Stimulated activated CD4-positive, alpha-beta T cell treated with anti-CD3 and anti-CD28 coated beads, Interleukin-1b, Interleukin-23, amount 100 ng/mL, for 24 hours (primary cell): ENCODE measurements at regions not wholly inside any gene's neighbourhood (a gene's known extent, or its start where the extent isn't known, plus 50 kb on each side); places are given as distances from the start of the nearest gene placed in this dataset.

Experiments used
- DNase-seq, 4 experiments: peaks; one replicate each; pipeline ENCODE4 v3.0.0-alpha.2; 2020; ENCODE audit warnings: low read depth in 4 of 4, low spot score in 1 of 4

DNA sequence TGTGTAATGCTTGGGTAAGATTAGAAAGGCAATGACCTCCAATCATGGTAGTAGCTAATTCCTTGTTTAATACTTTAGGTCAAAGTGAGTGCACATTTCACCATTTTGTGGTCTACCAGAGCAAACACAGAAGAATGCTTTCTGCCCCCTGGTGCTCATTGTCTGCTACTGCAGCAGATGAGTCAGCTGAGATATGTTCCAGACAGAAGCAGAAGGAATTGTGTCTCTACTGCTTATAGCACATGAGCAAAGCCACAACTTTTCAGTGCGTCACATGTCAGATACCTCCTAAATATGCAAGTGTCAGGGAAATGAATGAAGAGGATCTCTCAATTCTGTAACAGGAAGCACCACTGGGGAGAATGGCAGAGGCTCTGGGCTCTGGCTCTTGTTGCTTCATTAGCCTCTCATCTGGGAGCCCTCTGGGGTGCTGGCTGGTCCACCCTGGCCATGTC, 308.9 kb downstream of the ALDH8A1 start:
- peak; percentile 38 to 57 (median 50) for DNase-seq

DNA sequence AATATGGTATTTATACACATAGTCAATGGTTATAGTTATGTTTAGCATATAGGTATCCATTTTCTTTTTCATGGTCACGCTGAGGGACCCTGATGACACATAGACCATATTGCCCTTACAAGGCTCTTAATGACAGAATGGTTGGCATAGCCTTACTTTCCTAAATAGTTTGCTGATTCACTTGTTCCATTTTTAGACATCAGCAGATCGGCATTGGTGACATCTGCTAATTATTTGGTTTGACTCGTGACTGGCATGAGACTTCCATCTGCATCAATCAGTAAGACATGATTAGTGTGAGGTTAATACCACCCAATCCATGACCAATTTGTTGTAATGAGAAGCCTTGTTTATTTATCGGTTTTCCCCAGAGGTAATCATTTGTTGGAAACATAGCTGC, 309.7 kb downstream of the ALDH8A1 start:
- DNase-seq: no peak

DNA sequence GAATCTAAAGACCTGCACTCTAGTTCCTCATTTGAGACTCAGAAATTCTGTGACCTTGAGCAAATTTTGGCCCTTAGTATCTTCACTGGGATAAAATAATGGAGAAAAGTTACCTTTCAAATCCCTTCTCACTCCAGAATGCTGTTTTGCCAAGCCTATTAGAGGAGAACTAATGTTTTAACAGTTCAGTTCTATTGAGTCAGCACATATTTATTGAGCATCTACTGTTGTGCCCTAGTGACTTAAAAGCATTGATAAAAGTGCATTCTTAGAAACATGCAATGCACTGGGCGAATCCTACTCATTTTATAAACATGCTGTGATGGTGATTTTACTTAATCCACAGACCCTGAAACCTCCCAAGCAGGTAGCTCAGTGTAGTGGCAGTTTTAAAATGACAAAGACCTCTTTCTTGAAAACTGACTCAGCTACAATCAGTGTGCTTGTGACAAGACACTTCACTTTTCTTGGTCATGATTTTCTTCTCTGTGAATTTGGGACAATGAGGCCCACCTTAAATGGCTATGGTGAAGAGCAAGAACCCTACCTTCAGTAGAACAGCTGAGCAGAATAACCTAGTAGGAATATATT, 312.0 kb downstream of the ALDH8A1 start:
- DNase-seq: no peak

DNA sequence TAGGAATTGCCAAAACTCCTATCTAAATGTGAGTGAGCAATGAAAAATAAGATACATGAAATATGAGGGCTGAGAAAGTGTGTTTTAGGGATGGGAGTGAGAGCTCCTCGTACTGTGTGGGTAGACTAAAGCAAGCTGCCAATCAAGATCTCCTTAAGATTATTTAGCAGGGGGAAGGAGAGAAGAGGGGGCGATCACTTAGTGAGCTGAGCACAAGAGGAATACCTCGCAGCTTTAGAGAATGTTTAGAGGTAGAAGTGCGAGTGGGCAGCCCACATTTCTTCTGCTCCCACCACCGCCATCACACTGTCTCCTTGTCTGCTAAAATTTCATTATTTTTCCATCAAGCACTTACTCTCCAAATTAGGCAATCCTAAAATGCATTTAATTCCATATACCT, 312.6 kb downstream of the ALDH8A1 start:
- no peak for DNase-seq

DNA sequence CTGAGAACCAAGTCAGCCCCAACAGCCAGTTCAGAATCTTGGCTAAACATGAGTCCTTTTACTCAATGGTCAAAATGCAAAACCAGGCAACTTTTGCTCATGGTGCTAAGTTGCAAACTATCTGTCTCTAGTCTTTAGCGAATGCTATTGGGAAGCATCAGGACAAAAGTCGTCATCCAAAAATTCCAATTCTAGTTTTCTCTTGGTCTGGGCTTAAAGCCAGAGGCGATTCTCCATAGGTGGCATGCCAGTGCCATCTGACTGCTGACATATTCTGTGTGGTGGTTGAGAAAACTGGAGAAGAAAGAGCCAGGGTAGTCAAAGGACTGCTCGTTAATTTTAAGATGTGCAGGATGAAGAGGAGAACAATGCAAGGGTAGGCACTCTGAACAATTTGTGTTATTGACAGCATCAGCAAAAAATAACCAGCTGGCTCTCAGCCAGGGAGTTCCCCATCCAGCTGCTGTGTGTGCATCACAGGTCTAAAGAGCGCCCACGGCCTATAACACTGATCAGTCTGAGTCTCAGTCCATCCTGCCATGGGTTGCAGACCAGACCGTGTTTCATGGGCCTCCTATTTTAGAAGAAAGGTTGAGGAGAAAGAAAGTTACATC, 313.6 kb downstream of the ALDH8A1 start:
- peak in 1 of 4 experiments; percentile 8 for DNase-seq

DNA sequence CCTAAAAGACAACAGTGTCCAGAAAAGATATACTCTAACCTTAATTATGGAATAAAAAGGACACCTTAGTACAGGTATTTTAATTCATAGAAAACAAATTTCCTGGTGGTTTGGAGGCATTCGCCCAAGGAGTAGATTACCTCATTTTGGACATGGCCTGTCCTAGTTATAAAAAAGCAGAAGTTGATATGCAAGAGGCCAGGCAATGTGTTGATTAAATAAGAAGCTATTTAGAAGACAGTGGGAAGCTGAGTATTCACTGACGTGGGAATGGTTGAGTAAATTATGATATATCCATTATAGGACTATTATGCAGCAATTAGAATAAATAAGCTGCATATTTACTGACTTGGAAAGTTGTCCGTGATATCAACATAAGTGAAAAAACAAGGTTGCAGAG, 314.9 kb downstream of the ALDH8A1 start:
- no peak for DNase-seq

DNA sequence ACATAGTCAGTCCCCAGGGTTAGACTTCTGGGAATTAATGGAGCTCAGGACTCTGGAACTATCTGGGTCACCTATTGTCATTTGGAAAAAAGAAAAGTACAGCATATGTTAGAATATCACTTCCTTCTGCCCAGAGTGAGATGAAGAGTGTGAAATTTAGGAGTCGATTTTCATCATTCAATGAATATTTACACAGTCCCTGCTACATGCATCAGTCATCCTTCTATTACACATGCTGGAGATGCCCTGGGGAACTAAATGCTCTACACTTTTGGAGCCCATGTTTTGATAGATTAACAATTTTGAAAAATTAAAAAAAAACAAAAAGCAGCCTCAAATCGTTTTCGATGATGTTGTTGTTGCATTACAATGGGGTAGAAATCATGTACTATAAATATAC, 315.4 kb downstream of the ALDH8A1 start:
- DNase-seq: no peak

DNA sequence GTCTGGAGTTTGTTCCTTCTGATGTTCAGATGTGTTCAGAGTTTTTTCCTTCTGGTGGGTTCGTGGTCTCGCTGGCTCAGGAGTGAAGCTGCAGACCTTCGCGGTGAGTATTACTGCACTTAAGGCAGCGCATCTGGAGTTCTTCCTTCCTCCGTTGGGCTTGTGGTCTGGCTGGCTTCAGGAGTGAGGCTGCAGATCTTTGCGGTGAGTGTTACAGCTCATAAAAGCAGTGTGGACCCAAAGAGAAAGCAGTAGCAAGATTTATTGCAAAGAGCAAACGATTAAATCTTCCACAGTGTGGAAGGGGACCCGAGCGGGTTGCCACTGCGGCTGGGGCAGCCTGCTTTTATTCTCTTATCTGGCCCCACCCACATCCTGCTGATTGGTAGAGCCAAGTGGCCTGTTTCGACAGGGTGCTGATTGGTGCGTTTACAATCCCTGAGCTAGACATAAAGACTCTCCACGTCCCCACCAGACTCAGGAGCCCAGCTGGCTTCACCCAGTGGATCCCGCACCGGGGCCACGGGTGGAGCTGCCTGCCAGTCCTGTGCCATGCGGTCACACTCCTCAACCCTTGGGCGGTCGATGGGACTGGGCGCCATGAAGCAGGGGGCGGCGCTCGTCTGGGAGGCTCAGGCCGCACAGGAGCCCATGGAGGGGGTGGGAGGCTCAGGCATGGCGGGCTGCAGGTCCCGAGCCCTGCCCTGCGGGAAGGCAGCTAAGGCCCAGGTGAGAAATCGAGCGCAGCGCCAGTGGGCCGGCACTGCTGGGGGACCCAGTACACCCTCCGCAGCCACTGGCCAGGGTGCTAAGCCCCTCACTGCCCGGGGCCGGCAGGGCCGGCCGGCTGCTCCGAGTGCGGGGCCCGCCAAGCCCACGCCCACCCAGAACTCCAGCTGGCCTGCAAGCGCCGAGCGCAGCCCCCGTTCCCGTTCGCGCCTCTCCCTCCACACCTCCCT, 315.3 kb upstream of the SGK1 start:
- peak in 1 of 4 experiments; percentile 23 for DNase-seq

DNA sequence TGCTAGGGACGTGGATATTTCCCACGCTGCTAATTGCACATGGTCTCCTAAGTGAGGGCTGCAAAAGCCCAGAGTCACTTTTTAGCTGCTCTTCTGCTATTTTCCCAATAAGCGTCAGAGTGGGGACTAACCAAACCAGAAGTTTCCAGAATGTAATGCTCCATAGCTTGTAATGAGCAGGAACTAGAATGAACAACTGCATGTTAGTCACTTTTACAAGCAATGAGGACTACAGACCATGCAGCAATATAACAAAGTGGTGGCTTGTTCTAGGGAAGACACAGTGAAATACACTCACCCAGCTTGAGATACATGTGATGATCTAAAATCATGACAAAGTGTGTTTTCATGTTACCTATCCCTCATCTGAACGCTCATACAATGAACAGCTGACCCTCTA, 314.1 kb upstream of the SGK1 start:
- no peak for DNase-seq

DNA sequence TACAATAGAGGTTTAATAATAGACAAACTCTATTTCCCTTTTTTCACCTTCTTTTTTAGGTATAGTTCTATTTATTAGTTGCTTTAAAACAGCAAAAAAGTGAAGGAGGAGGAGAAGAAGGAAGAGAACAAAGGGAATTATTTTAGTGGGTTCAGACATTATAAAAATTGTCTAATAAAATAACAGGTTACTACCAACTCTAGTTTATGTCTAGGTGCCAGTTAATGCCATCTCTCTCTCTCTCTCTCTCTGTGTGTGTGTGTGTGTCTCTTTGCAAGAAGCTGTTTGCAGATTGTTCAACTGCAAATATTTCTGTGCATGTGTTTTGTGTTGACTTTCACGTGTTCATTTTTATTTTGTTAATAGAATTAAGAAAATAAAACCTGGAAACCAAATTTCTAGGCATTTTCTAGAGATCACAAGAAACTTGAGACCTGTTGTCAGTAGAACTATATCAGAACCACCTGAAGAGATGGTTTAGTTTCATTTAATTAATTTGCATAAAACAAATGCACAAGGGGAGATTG, 313.5 kb upstream of the SGK1 start:
- no peak for DNase-seq

DNA sequence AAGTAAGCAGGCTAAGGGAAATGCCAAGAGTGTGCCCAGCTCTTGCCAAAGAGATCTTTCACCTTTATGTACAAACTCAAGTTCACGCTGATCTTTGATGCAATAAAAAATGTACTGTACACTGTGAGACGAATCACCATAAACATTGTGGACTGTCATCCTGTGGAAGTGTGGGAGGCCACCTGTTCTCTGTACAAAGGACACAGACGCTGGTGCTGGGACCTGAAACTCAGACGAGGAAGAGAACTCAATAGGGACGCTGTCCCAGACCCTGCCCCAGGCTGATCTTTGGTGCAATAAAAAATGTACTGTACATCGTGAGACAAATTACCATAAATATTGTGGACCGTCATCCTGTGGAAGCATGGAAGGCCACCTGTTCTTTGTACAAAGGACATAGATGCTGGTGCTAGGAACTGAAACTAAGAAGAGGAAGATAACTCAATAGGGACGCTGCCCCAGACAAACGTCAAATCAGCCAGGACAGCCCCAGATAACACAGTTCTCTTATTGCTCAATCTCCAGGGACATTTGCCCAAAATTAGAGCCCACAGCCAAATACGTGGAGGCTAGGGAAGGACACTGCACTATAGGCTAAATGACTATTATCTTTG, 312.7 kb upstream of the SGK1 start:
- DNase-seq: no peak

DNA sequence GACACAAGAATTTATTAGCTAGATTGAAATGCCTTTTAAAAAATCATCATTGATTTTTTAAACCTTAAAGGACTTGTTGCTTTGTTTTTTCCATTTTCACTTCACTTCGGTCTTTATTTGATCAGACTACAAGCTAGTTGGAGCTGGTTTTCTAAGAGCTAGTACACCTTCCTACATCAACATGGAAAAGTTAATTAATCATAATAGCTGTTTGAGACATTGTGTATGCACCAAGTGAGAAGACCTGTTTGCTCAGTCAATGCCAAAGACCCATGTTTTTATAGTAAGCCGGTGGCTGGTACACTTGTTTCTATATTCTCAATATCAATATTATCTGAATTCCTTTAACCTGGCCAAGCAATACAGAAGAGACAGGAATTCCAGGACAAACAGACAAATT, 310.2 kb upstream of the SGK1 start:
- no peak for DNase-seq

DNA sequence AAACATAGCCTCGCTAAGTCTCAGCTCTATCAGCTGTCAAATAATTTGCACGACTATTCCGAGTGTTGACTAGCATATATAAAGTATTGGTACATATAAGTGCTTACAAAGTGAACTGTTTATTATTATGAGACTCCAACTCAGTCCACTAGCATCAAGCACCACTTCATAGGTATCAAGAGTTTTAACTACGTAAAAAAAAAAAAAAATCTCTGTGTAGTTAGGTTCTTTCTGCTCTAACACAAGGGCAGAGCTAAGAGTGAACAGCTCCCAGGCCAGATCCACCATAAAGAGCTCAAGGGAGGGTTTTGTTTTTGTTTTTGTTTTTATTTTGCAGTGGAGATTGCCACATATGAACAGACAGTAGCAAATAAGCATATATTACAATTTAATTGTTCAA, 309.8 kb upstream of the SGK1 start:
- no peak for DNase-seq

DNA sequence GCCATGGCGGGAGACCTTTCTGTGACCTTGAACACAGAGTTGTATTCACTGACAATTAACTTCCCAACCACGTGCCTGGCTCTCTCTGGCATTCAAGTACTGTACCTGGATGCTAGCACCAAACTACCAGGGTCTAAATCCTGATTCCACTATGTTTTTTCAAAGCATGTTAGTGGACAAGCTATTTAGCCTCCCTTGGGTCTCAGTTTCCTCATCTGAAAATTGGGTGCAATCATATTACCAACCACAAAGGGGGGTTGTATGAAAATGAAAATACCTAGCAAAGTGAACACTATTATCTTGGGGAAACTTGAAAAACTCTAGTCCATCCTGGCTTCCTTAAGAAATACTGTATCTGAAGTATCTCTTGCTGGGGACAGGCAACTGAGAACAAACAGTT, 308.7 kb upstream of the SGK1 start:
- no peak for DNase-seq

DNA sequence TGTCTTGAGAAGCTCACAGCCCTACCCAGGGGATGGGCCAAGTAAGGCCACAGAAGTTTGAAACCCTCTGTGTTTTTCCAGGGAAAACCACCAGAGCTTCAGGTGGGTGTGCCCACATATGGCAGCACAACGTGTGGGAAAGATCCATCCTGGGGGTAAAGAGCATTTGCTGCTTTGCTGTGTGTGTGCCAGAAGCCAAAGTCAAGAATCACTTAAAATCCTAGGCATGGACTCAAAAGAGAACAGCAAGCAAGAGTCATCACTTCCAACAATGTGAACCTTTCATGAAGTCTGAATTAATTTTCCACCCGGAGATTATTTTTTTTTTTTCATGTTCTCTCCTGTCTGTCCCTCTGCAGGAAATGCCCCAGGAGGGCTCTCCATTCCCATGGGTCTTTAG, 308.2 kb upstream of the SGK1 start:
- no peak for DNase-seq

DNA sequence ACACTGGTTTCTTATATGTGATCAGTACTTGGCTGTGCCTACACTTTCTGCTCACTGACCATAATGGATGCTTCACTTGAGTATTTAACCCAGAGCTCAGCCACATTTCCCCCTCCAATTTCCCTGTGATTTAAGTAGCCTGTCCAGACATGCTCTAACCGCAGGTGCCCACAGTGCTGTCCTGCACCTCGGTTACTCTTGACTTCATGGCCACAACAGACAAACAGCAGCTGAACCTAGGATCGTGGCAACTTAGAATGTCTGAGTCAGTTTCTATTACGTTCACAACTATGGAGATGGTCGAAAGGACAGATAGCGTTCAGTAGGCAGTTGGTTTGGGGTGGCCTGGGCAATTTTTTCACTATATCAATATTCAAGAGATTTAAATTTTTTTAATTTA, 306.9 kb upstream of the SGK1 start:
- no peak for DNase-seq

DNA sequence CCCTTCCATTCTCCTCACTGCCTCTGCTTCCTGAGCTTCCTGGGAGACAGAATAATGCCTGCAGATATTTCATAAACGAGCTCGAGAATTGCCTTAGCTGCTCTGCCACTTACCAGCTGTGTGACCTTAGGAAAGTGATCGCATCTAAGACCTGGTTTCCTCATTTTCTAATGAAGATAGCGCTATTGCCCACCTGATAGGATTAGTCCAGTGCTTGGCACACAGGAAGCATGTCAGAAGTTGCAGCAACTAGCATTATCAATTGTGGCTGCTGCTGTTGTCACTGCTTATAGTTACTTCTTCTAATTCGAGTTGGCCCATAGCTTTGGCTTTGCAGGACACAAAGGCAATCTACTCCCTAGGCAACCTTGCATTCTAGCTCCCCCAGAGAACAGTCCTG, 305.5 kb upstream of the SGK1 start:
- no peak for DNase-seq

DNA sequence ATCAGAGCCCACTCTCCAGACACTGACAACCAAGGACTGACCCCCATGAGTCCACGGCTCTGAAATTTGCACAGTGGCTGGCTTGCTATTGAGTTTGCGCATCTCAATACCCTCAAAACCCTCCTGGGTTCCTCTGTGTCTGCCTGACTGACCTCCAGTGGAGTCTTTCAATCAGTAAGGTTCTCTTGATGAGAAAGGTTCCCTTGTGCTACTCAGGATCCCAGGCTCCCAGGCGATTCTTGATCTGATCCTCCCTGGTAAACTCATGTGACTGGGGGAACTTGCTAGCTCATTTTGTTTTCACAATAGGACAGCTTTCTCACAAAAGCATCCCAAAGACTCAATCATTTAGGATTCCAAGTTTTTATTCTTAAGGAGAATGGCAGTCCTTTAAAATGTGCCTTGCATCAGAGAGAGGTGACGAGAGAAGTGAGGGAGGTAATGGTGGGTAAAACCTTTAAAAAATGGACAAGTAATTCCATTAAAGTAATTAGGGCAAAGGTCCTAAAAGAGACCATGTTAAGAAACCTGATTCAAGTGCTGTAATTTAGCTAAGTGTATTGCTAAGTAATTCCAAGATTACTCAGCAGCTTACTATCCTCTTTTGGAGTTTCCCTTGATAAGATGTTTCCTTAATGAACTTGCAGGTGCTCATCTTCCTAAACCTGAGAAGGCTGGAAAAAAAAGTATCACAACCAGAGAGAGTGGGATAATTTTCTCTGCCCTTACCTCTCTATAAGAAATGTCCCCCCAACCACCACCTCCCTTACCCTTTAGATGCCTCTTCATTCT, 304.7 kb upstream of the SGK1 start:
- no peak for DNase-seq

DNA sequence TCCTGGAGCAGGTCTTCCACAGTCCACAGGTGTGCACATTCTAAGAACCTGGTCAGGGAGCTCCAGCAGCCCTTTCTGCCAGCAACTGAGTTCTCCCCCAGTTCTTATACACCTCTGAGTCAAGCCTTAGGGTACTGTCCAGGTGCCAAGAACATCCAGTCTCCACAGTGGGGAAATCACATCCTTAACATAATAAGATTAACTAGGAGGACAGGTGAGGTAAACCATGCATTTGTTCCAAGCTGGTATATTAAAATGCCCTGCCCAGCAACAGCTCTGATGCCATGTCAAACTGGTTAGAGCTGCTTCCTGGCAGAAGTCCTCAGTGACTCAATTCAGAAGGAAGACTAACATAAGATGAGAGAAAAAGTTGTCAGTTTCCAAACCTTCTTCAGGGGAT, 303.9 kb upstream of the SGK1 start:
- no peak for DNase-seq

DNA sequence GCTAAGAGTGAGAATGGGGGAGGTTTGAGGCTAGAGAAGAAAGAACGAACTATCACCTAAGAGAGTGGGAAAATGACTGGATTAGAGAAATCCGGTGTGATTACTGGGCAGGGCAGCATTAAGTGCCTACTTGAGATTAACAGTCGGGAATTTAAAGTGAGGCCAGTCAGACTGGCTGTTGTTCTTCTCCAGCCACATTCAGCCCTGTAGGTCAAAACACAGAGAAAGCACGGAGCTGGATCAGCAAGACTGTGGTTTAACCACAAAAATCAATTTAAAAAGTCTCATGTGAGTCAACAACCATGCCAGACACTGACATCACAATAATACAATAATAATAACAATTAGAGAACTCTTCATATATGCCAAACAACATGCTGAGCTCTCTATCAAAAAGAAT, 301.9 kb upstream of the SGK1 start:
- DNase-seq: no peak

DNA sequence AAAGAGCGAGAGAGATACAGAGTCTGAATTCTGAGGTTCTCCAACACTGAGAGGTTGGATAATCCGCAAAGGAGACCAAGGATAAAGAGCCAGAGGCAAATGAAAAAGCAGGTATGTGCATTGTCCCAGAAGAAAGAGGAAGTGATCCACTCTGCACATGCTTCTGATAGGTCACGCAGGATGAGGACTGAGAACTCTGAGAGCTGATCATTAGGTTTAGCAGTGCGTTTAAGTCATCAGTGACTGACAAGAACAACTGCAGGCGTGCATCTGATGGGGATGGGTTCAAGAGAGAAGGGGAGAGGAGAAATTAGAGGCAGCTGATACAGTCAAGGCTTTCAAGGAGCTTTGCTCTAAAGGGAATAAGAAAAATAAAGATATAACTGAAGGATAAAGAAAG, 301.2 kb upstream of the SGK1 start:
- no peak for DNase-seq
